K562 (cell line): ENCODE measurements at regions not wholly inside any gene's neighbourhood (a gene's known extent, or its start where the extent isn't known, plus 50 kb on each side); places are given as distances from the start of the nearest gene placed in this dataset.
A peak's percentile ranks its signal among the peaks of the same experiment; 100 is the strongest.

ENCODE experiments used
- ATAC-seq: fragments of 200-7000 bp; cut with Tn5 transposase; 3 replicates; pipeline ENCODE4 v1.9.1; 2020; ENCODE audit warnings: moderate library complexity
- BruUV-seq: library from RNA; stranded (reverse); fragments of 400-500 nt; replicated peaks from 2 replicates; lab custom pipeline; 2021; lab: Mats Ljungman, UMichigan
- CTCF ChIA-PET: fragments of 300-600 bp; formaldehyde crosslinking; extraction: SDS; loops from one replicate; lab custom pipeline; 2021; ENCODE audit warnings: low intra/inter-chr PET ratio; lab: Yijun Ruan, JAX
- POLR2A ChIA-PET: fragments of 300-600, 350-650 bp; sonication (Branson Sonifier 250); formaldehyde crosslinking; extraction: SDS; loops from one replicate; lab custom pipeline; 2021; ENCODE audit warnings: antibody characterized with exemption, inconsistent platforms; lab: Yijun Ruan, JAX
- DNase-seq, 4 experiments: peaks; one replicate each; pipeline versions ENCODE4 v3.0.0 to v3.0.0-alpha.2; 2011 to 2018; ENCODE audit warnings: low spot score in 3 of 4, mixed read lengths in 3 of 4; ENCODE audit errors: extremely low read depth in 1 of 4
- FAIRE-seq: peaks from 2 replicates; lab custom pipeline; 2011; peaks lifted over from hg19 to GRCh38; lab: Jason Lieb, UNC
- H2AFZ ChIP-seq: 2 replicates; pipeline ENCODE4 v1.6.0; 2011; ENCODE audit warnings: low read depth, low read length, control low read depth, inconsistent platforms
- H3K27ac ChIP-seq: fragments of 200-600 bp; 3 replicates; pipeline ENCODE4 v1.8.0; 2011; ENCODE audit warnings: low read depth, mild to moderate bottlenecking, control low read depth, inconsistent platforms, low read length, moderate library complexity, mixed read lengths; ENCODE audit errors: extremely low read depth
- H3K27me3 ChIP-seq, 2 experiments: fragments of 300-600 bp in 1 of 2; 2 replicates in 1 of 2; 3 replicates in 1 of 2; pipeline versions ENCODE4 v1.6.0 to v1.8.0; 2011; ENCODE audit warnings: inconsistent platforms in 2 of 2, low read length in 2 of 2, mild to moderate bottlenecking in 1 of 2, mixed read lengths in 1 of 2, moderate library complexity in 1 of 2; ENCODE audit not compliant: control insufficient read depth in 2 of 2, insufficient read depth in 2 of 2
- H3K36me3 ChIP-seq: fragments of 300-600 bp; 3 replicates; pipeline ENCODE4 v1.8.0; 2011; ENCODE audit warnings: mild to moderate bottlenecking, low read length, inconsistent platforms; ENCODE audit not compliant: control insufficient read depth, insufficient read depth
- H3K4me1 ChIP-seq, 2 experiments: fragments of 200-600 bp in 1 of 2; replicated peaks in 1 of 2; 2 replicates in 1 of 2; 3 replicates in 1 of 2; pipeline versions ENCODE4 v1.5.1 to v1.8.0; 2011; ENCODE audit warnings: inconsistent platforms in 2 of 2, low read length in 2 of 2, mild to moderate bottlenecking in 1 of 2, mixed read lengths in 1 of 2, moderate library complexity in 1 of 2; ENCODE audit not compliant: control insufficient read depth in 2 of 2, insufficient read depth in 2 of 2
- H3K4me2 ChIP-seq: 2 replicates; pipeline ENCODE4 v1.6.1; 2011; ENCODE audit warnings: low read length, control low read depth, inconsistent platforms, mixed read lengths; ENCODE audit not compliant: insufficient read depth
- H3K4me3 ChIP-seq: fragments of 200-600 bp; sonication (generic), shearing (Covaris generic); 2 replicates; pipeline ENCODE4 v1.5.1; 2016; ENCODE audit warnings: control low read depth, inconsistent platforms
- H3K79me2 ChIP-seq: fragments of 200-600 bp; 3 replicates; pipeline ENCODE4 v1.8.0; 2011; ENCODE audit warnings: low read length, inconsistent platforms; ENCODE audit not compliant: control insufficient read depth, insufficient read depth
- H3K9ac ChIP-seq, 2 experiments: 2 replicates each; pipeline versions ENCODE4 v1.6.0 to v1.6.1; 2011; ENCODE audit warnings: low read depth in 2 of 2, low read length in 2 of 2, control low read depth in 1 of 2, inconsistent platforms in 1 of 2, mild to moderate bottlenecking in 1 of 2, mixed read lengths in 1 of 2; ENCODE audit not compliant: insufficient read depth in 1 of 2
- H3K9me1 ChIP-seq: one replicate; pipeline ENCODE4 v1.6.0; 2011; ENCODE audit warnings: inconsistent platforms, mild to moderate bottlenecking, low read length, moderate library complexity; ENCODE audit not compliant: control insufficient read depth, insufficient read depth
- H3K9me3 ChIP-seq: replicated peaks from 2 replicates; pipeline ENCODE4 v1.5.1; 2011; ENCODE audit warnings: low read depth, low read length, inconsistent platforms; ENCODE audit not compliant: control insufficient read depth, insufficient read depth
- H4K20me1 ChIP-seq: replicated peaks from 2 replicates; pipeline ENCODE4 v1.6.1; 2011; ENCODE audit warnings: low read length, inconsistent platforms, mixed read lengths; ENCODE audit not compliant: control insufficient read depth, insufficient read depth
- E4F1 ChIP-seq: fragments of 250-450 bp; sonication (Bioruptor Pico); IDR thresholded peaks from 2 replicates; pipeline ENCODE4 v1.5.0; 2021; ENCODE audit warnings: mild to moderate bottlenecking, borderline replicate concordance
- MAFG ChIP-seq: fragments of 450-650 bp; conservative IDR thresholded peaks from 2 replicates; pipeline ENCODE4 v1.6.1; 2016; ENCODE audit warnings: missing genetic modification characterization, missing compliant biosample characterization
- NONO ChIP-seq, 2 experiments: fragments of 200-400 bp in 1 of 2; fragments of 450-650 bp in 1 of 2; formaldehyde crosslinking in 1 of 2; IDR thresholded peaks; 2 replicates each; pipeline ENCODE4 v1.6.1; 2017; ENCODE audit warnings: low read depth in 2 of 2, mild to moderate bottlenecking in 2 of 2, moderate library complexity in 2 of 2, low read length in 1 of 2
- SAFB2 ChIP-seq: fragments of 200-400 bp; formaldehyde crosslinking; IDR thresholded peaks from 2 replicates; pipeline ENCODE4 v1.6.1; 2018; ENCODE audit warnings: borderline replicate concordance, low read length, low read depth, moderate library complexity; ENCODE audit not compliant: severe bottlenecking
- TARDBP ChIP-seq: fragments of 450-650 bp; IDR thresholded peaks from 2 replicates; pipeline ENCODE4 v1.6.1; 2016
- TCFL5 ChIP-seq: fragments of 250-450 bp; sonication (Bioruptor Pico); conservative IDR thresholded peaks from 2 replicates; pipeline ENCODE4 v1.6.1; 2021; ENCODE audit warnings: mild to moderate bottlenecking, moderate library complexity, matching md5 sums
- TFAM ChIP-seq: fragments of 250-450 bp; sonication (Bioruptor Pico); conservative IDR thresholded peaks from 2 replicates; pipeline ENCODE4 v1.5.0; 2021; ENCODE audit warnings: mild to moderate bottlenecking, moderate library complexity
- ZBED1 ChIP-seq: IDR thresholded peaks from 2 replicates; pipeline ENCODE4 v1.6.1; 2014
- ZNF778 ChIP-seq: fragments of 450-650 bp; formaldehyde crosslinking; IDR thresholded peaks from 2 replicates; pipeline ENCODE4 v1.4.0; 2020; ENCODE audit warnings: mild to moderate bottlenecking, moderate library complexity
- WGBS: fragments of 100-300 bp; shearing (Covaris generic); methylation state at CpG from one replicate; pipeline ENCODE4 v1.1.6; 2016; ENCODE audit warnings: low coverage, mixed read lengths; ENCODE audit not compliant: insufficient coverage; ENCODE audit errors: missing lambda C conversion rate; 5-methylcytosine and 5-hydroxymethylcytosine counted together
- in situ Hi-C: fragments of 300-500 bp; cut with MboI; formaldehyde crosslinking; loops from 4 replicates; pipeline ENCODE4 v1.15.0; 2018; ENCODE audit warnings: inconsistent platforms, mixed read lengths
- intact Hi-C: fragments of 100-400 bp; cut with micrococcal nuclease; formaldehyde crosslinking; loops from 2 replicates; pipeline ENCODE4 v1.14.2; 2022

- no peaks in the 10 kb centered on the region for H3K9me1 ChIP-seq
- ChIA-PET POLR2A (no interaction called here), CTCF (no interaction called here)
- in situ Hi-C loops (loop anchor here (25.0 kb wide), 3 partner anchors 243 to 1393 kb away; no protein-coding TSS in a partner anchor), intact Hi-C loops (no loop called here)
- DNase-seq = no peak
- H2AFZ ChIP-seq = no peak overlapping the region
- H3K27ac ChIP-seq = no peak overlapping the region
- H3K9ac ChIP-seq = no peak overlapping the region
- TF ChIP-seq MAFG (tag) = no peak
- TF ChIP-seq SAFB2 = no peak
- TF ChIP-seq TARDBP = no peak
- no peak for TF ChIP-seq ZBED1
- TF ChIP-seq ZNF778 = no peak
- no peak for ATAC-seq
- no peaks in the 10 kb centered on the region for H3K36me3 ChIP-seq
- H3K79me2 ChIP-seq = no peaks in the 10 kb centered on the region
- no peak overlapping the region for H3K4me2 ChIP-seq
- H4K20me1 ChIP-seq = no peaks in the 10 kb centered on the region
- WGBS = 9% methylated on average over 3 of the region's 3 CpGs
- no TSS peak for BruUV-seq
- H3K9me3 ChIP-seq = no peaks in the 10 kb centered on the region
- H3K4me3 ChIP-seq = no peak overlapping the region
- no peak for FAIRE-seq
- no peaks in the 10 kb centered on the region for H3K27me3 ChIP-seq
- no peaks in the 10 kb centered on the region for H3K4me1 ChIP-seq
These were observed 172.1 kb downstream of the GOLGA6L6 start for GRCh38 chr15:20369500-20369899.

GRCh38 chr15:20368974-20369373 lies 172.6 kb downstream of the GOLGA6L6 start:
- no peaks in the 10 kb centered on the region for H3K27me3 ChIP-seq
- intact Hi-C loops (no loop called here), in situ Hi-C loops (loop anchor here (25.0 kb wide), 3 partner anchors 243 to 1393 kb away; no protein-coding TSS in a partner anchor)
- no peaks in the 10 kb centered on the region for H3K9me1 ChIP-seq
- H3K4me3 ChIP-seq = no peak overlapping the region
- ChIA-PET POLR2A (no interaction called here), CTCF (no interaction called here)
- H3K36me3 ChIP-seq = no peaks in the 10 kb centered on the region
- H3K79me2 ChIP-seq = no peaks in the 10 kb centered on the region
- WGBS = 2% methylated on average over 1 of the region's 1 CpG
- H4K20me1 ChIP-seq = no peaks in the 10 kb centered on the region
- no peak overlapping the region for H3K27ac ChIP-seq
- H3K9ac ChIP-seq = no peak overlapping the region
- H3K4me1 ChIP-seq = no peaks in the 10 kb centered on the region
- TF ChIP-seq TFAM (CRISPR knock-in tag) (peak; percentile 83; the same call in 1 of the 2 replicates), E4F1 (CRISPR knock-in tag) (no peak), NONO (IDR thresholded peaks at IDR 0.05; ENCODE audit: low read depth in 2 of 2, low read length in 1 of 2) (no peak), TCFL5 (CRISPR knock-in tag) (no peak)
- no peak overlapping the region for H2AFZ ChIP-seq
- H3K9me3 ChIP-seq = no peaks in the 10 kb centered on the region
- DNase-seq = no peak
- ATAC-seq = no peak
- no peak for FAIRE-seq
- H3K4me2 ChIP-seq = no peak overlapping the region
- no TSS peak for BruUV-seq
